GM20431 (cell line): ENCODE measurements at regions not wholly inside any gene's neighbourhood (a gene's known extent, or its start where the extent isn't known, plus 50 kb on each side); places are given as distances from the start of the nearest gene placed in this dataset.
"Not testable (repeated sequence)": the region's sequence is repeated elsewhere in the genome, so short reads cannot be mapped to it uniquely, and the experiment has no call there.

ENCODE experiments used
- in situ Hi-C: fragments of 300-500 bp; cut with MseI, MboI; formaldehyde crosslinking; loops from one replicate; pipeline ENCODE4 v1.15.0; 2020; ENCODE audit warnings: low sequenced_read_pairs; ENCODE audit not compliant: unreplicated experiment

DNA sequence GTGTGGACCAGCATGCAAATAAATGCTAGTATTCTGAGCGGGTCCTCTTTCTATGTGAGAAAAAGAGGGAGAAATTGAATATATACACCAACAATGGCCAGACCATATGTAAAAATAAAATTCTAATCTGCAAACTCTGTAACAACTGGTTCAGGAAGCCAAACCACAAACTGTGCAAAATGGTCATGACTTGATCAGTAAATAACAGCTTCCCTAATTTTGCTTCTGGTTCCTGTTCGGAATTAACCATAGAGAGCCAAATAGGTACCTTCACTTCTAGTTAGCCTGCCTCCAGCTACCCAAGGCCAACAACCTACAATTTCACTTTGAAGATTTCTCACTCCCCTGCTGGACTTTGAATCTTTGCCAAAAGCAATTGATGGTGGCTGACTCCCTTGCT lies 1313.2 kb downstream of the ADGRL3 start:
- in situ Hi-C loops, result no loop called here

- in situ Hi-C loops, result no loop called here
These were observed 1312.1 kb downstream of the ADGRL3 start for GRCh38 chr4:62512271-62512670.

DNA sequence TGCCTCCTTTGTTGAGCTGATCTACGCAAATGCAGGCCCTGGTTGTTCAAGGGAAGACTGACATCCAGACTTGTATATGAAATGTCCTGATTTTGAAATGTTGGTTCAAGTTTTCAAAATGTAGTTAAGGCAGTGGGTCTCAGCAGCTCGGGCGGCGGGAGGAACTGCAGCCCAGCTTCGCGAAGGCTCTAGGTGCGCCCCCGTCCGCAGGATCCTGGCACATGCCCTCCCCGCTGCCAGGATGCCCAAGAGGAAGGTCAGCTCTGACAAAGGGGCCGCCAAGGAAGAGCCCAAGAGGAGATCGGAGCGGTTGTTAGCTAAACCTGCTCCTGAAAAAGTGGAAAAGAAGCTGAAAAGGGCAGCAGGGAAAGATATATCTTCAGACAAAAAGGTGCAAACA lies 1310.1 kb downstream of the ADGRL3 start:
- in situ Hi-C loops, result no loop called here

DNA sequence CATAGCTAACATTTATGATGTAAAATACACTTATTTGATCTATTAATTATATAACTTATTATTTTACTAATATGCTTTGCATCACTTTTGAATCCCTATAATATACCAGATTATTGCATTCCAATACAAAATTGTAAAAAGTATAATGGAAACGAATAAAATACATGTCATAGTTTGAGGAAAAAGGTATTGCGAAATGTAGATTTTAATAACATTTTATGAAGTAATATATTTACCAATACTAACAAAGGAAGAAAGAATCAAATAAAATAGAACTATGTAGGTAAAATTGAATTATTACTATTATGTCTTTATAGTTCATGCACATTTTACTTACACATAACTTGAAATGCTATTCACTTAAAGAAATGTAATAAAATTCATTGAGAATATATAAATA lies 1300.2 kb downstream of the ADGRL3 start:
- in situ Hi-C loops, result no loop called here

DNA sequence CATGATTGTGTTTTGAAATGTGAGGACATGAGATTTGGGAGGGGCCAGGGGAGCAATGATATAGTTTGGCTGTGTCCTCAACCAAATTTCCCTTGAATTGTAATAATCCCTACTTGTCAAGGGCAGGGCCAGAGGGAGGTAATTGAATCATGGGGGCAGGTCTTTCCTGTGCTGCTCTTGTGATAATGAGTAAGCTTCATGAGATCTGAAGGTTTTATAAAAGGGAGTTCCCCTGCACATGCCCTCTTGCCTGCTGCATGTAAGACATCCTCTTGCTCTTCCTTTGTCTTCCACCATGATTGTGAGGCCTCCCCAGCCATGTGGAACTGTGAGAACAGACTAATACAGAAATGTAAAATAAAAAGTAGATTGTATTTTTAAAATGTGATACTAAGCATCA lies 1294.9 kb downstream of the ADGRL3 start:
- in situ Hi-C loops, result no loop called here

DNA sequence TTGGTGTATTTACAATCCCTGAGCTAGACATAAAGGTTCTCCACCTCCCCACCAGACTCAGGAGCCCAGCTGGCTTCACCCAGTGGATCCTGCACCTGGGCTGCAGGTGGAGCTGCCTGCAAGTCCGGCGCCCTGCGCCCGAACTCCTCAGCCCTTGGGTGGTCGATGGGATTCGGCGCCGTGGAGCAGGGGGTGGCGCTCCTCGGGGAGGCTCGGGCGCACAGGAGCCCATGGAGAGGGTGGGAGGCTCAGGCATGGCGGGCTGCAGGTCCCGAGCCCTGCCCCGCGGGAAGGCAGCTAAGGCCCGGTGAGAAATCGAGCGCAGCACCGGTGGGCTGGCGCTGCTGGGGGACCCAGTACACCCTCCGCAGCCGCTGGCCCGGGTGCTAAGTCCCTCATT lies 1291.6 kb downstream of the ADGRL3 start:
- in situ Hi-C loops, result not testable (repeated sequence)

- in situ Hi-C loops, result no loop called here
These were observed 1290.5 kb downstream of the ADGRL3 start for GRCh38 chr4:62490635-62491034.

DNA sequence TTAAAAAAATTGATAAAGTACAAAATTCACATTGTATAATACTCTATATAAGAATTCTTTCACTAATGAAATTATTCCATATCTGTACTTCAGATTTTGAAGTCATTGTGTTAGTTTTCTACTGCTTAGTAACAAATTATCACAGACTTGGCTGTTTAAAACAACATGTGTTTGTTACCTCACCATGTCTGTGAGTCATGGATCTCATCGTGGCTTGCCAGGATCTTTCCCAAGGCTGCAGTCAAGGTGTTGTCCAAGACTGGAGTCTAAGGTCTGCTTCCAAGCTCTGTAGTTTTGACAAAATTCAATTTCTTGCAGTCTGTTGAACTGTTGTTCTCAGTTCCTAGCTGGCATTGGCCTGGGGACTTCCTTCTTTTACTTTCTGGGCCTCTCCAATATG lies 1286.9 kb downstream of the ADGRL3 start:
- in situ Hi-C loops, result no loop called here

DNA sequence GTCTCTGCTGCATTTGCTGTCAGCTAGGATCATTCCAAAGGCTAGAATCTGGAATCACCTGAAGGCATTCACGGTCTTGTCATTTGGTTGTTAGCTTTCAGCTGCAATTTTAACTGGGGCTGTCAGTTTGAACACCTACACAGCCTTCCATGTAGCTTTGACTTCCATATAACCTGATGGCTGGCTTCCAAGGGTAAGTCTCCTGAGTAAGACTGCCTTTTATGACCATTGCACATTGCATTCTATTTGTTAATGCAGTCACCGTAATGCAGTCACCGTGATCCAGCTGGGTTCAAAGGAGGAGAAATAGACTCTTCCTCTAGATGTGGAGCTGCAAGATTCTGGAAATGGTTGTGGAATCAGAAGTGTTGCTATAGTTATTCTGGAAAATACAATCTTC lies 1284.2 kb downstream of the ADGRL3 start:
- in situ Hi-C loops, result no loop called here

DNA sequence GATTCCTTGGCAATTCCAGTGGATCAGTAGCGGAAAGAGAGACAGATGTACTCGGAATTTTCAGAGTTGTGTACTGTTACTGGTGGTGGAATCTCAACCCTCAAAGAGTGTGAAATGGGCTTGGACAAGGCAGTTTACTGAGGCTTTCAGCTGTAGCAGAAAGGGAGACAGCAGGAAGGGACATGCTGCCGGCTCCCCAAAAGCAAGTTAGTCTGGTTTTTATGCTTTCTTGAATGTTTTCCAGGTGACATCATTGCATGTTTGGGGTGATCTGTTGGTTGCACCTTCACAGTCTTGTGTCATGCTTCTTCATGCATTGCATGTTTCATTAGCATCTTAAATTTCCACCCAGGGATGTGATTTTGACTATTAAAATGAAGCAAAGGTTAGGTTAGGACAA lies 1282.2 kb downstream of the ADGRL3 start:
- in situ Hi-C loops, result no loop called here

- in situ Hi-C loops, result no loop called here
These were observed 1275.5 kb downstream of the ADGRL3 start for GRCh38 chr4:62475596-62475995.

DNA sequence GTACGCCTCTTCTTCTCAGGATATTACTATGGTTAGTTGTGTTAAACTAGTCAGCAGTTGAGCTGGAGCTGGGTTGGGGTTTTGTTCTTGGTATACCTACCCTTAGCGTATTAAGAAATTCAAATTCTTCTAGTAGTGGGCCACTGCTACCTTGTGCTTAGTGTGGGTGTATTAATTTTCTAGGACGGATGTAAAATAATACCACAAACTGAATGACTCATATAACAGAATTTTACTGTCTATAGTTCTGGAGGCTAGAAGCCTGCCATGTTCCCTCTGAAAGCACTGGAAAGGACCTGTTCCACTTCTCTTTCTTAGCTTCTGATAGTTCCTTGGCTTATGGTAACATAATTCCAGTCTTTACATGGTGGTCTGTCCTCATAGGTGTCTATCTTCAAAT lies 1274.7 kb downstream of the ADGRL3 start:
- in situ Hi-C loops, result no loop called here

- in situ Hi-C loops, result no loop called here
These were observed 1270.9 kb downstream of the ADGRL3 start for GRCh38 chr4:62471021-62471420.

DNA sequence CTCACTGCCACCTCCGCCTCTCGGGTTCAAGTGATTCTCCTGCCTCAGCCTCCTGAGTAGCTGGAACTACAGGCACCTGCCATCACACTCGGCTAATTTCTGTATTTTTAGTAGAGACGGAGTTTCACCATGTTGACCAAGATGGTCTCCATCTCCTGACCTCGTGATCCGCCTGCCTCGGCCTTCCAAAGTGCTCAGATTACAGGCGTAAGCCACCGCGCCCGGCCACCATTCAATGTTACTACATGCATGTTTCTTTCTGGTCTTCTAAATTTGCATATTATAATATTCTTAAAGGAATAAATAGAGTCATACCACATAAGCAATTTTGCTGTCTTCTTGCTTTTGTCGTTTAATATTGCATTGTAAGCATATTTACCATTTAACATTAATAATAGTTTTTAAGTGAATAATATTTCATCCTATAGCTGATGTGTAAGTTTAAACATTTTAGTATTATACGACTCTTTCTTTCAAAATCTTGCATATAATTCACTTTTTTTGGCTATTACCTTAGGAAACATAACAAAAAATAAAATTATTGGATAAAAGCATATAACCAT lies 1270.4 kb downstream of the ADGRL3 start:
- in situ Hi-C loops, result no loop called here

- in situ Hi-C loops, result no loop called here
These were observed 1269.9 kb downstream of the ADGRL3 start for GRCh38 chr4:62470020-62470419.

DNA sequence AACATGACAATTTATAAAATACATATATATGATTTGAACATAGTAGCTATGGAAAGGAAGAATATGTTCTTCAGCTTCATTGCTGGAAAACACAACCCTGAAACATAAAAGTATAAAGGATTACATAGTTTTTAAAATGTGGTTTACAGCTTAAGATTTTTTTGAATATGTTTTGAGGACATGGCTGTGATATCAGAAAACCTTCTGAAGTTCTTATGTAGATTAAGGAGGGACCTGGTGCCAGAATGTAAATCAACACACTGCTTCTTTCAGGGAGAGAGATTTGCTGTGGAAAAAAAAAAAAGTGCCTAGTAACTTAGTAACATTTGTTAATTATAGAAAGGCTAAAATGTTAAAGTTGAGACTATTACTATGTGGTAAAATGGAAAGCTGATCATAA lies 1261.8 kb downstream of the ADGRL3 start:
- in situ Hi-C loops, result no loop called here

GRCh38 chr4:62460329-62460728 lies 1260.2 kb downstream of the ADGRL3 start:
- in situ Hi-C loops, result no loop called here

- in situ Hi-C loops, result no loop called here
These were observed 1257.2 kb downstream of the ADGRL3 start for GRCh38 chr4:62457356-62457755.

DNA sequence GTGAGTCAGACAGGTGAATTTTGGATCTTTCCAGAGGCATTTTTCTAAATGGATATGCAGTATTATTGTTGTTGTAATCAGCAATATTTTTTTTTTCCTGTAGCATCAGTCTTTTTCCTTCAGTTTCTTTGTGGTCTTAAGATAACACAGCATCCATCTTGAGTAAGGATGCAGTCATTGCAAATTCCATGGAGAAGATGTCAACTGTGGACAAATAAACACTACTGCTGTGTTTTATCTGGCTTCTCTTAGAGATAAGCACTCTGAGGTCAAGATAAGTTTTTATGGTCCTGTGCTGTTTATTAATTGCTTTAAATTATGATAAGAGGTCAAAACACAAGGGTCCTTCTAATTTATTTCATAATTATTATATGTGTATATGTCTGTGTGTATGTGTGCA lies 1255.7 kb downstream of the ADGRL3 start:
- in situ Hi-C loops, result no loop called here

DNA sequence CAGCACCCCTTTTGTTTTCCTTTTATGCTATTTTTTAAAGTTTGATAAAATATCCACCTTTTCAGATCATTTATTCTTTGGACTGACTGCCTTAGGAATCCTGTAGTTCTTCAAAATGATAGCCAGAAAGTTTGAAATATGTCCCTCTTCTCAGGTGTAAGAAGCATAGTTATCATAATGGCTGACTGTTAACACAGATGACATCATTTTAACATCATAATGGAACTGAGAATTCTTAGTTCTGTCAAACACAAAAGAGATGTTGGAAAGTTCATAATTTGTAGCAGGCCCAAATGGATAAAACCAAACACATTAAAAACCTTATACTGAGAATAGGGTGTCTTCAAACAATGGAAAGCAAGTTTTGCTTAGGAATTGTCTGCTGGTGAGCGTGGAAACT lies 1254.4 kb downstream of the ADGRL3 start:
- in situ Hi-C loops, result no loop called here

GRCh38 chr4:62450740-62451139 lies 1250.6 kb downstream of the ADGRL3 start:
- in situ Hi-C loops, result no loop called here

- in situ Hi-C loops, result no loop called here
These were observed 1249.4 kb downstream of the ADGRL3 start for GRCh38 chr4:62449538-62449937.

DNA sequence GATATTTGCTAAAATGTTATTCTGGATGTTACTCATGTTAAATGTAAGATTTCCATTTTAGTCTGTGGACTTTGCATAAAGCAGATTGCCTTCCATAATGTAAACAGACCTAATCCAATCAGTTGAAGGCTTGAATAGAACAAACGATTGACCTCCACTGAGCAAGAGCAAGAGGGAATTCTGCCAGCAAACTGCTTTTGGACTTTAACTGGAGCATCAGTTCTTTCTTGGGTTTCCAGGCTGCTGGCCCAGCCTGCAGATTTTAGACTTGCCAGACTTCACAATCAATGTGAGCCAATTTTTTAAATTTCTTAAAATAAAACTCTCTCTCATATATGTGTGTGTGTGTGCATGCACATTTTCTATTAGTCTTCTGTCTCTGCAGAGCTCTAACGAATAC lies 1248.8 kb downstream of the ADGRL3 start:
- in situ Hi-C loops, result no loop called here
